ENCODE measurements at regions not wholly inside any gene's neighbourhood (a gene's known extent, or its start where the extent isn't known, plus 50 kb on each side); places are given as distances from the start of the nearest gene placed in this dataset.

DNA sequence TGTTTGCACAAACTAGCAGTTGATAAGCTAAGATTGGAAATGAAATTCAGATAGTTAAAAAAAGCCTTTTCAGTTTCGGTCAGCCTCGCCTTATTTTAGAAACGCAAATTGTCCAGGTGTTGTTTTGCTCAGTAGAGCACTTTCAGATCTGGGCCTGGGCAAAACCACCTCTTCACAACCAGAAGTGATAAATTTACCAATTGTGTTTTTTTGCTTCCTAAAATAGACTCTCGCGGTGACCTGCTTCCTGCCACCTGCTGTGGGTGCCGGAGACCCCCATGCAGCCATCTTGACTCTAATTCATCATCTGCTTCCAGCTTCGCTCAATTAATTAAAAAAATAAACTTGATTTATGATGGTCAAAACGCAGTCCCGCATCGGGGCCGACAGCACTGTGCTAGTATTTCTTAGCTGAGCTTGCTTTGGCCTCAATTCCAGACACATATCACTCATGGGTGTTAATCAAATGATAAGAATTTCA lies 335.6 kb downstream of the TMEM121 start:
- no peak for DNase-seq (ENCODE audit: low read depth)
- no peaks in the 10 kb centered on the region for H3K9me3 ChIP-seq (ENCODE audit: control insufficient read depth, low read length)

DNA sequence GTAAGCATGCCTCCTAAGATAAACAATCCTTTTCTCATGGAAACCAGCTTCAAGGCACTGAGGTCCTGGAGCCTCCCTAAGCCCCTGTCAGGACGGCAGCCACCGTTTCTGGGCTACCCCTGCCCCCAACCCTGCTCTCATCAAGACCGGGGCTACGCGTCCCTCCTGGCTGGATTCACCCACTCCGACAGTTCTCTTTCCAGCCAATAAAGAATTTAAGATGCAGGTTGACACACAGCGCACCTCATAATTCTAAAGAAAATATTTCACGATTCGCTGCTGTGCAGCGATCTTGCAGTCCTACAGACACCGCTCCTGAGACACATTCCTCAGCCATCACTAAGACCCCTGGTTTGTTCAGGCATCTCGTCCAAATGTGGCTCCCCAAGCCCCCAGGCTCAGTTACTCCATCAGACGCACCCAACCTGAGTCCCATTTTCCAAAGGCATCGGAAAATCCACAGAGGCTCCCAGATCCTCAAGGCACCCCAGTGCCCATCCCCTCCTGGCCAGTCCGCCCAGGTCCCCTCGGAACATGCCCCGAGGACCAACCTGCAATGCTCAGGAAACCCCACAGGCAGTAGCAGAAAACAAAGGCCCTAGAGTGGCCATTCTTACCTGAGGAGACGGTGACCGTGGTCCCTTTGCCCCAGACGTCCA lies 336.3 kb downstream of the TMEM121 start:
- no peaks in the 10 kb centered on the region for H3K9me3 ChIP-seq (ENCODE audit: control insufficient read depth, low read length)
- H3K4me3 ChIP-seq (ENCODE audit: low read length), result no peak overlapping the region
- H3K27me3 ChIP-seq (replicated peaks; ENCODE audit: control insufficient read depth, insufficient read depth, low read length), result no peaks in the 10 kb centered on the region
- H3K4me1 ChIP-seq (ENCODE audit: control insufficient read depth, insufficient read depth, low read length), result no peaks in the 10 kb centered on the region
- no peaks in the 10 kb centered on the region for H3K36me3 ChIP-seq (ENCODE audit: control insufficient read depth, insufficient read depth, low read length, severe bottlenecking)
- no peak for DNase-seq (ENCODE audit: low read depth)
- H3K9ac ChIP-seq (ENCODE audit: low read length), result no peak overlapping the region

More for the DNA sequence above, 335.6 kb downstream of the TMEM121 start:
- H3K4me3 ChIP-seq (ENCODE audit: low read length), result no peak overlapping the region
- no peaks in the 10 kb centered on the region for H3K36me3 ChIP-seq (ENCODE audit: control insufficient read depth, insufficient read depth, low read length, severe bottlenecking)
- H3K9ac ChIP-seq (ENCODE audit: low read length), result no peak overlapping the region
- no peaks in the 10 kb centered on the region for H3K4me1 ChIP-seq (ENCODE audit: control insufficient read depth, insufficient read depth, low read length)
- H3K27me3 ChIP-seq (replicated peaks; ENCODE audit: control insufficient read depth, insufficient read depth, low read length), result no peaks in the 10 kb centered on the region

DNA sequence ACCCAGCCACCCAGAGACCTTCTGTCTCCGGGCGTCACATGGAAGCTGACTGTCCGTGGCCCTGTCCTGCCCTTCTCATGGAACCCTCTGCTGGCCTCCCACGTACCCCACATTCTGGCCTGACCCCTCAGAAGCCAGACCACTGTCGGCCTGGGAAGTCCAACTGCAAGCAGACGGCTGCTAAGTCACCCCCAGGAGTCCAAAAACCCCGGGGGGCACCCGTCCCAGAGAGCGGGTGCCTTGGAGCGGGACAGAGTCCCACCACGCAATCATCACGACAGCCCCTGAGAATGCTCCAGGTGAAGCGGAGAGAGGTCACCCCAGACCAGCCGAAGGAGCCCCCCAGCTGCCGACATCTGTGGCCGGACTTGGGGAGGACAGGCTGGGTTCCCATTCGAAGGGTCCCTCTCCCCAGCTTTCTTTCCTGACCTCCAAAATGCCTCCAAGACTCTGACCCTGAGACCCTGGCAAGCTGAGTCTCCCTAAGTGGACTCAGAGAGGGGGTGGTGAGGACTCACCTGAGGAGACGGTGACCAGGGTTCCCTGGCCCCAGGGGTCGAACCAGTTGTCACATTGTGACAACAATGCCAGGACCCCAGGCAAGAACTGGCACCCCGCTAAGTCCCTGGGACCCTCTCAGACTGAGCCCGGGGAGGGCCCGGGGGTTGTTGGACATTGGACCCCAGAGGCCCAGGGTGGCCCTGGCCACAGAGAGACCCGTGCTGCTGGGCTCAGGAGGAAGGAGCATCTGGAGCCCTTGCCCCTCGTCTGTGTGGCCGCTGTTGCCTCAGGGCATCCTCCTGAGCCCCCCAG lies 337.1 kb downstream of the TMEM121 start:
- Histone ChIP-seq H3K4me1 (ENCODE audit: control insufficient read depth, insufficient read depth, low read length) (no peaks in the 10 kb centered on the region), H3K9ac (ENCODE audit: low read length) (no peak overlapping the region), H3K4me3 (ENCODE audit: low read length) (no peak overlapping the region), H3K27me3 (replicated peaks; ENCODE audit: control insufficient read depth, insufficient read depth, low read length) (no peaks in the 10 kb centered on the region), H3K9me3 (ENCODE audit: control insufficient read depth, low read length) (peaks cover 2% of the 10 kb centered on the region), H3K36me3 (ENCODE audit: control insufficient read depth, insufficient read depth, low read length, severe bottlenecking) (no peaks in the 10 kb centered on the region)
- no peak for DNase-seq (ENCODE audit: low read depth)

DNA sequence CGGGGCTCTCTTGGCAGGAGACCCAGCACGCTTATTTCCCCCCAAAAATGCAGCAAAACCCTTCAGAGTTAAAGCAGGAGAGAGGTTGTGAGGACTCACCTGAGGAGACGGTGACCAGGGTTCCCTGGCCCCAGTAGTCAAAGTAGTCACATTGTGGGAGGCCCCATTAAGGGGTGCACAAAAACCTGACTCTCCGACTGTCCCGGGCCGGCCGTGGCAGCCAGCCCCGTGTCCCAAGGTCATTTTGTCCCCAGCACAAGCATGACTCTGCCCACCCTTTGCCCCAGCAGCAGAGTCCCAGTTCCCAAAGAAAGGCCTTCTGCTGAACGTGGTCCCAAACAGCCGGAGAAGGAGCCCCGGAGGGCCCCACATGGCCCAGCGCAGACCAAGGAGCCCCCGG lies 337.7 kb downstream of the TMEM121 start:
- Histone ChIP-seq H3K4me1 (ENCODE audit: control insufficient read depth, insufficient read depth, low read length) (no peaks in the 10 kb centered on the region), H3K9ac (ENCODE audit: low read length) (no peak overlapping the region), H3K4me3 (ENCODE audit: low read length) (no peak overlapping the region), H3K27me3 (replicated peaks; ENCODE audit: control insufficient read depth, insufficient read depth, low read length) (no peaks in the 10 kb centered on the region), H3K9me3 (ENCODE audit: control insufficient read depth, low read length) (peaks cover 4% of the 10 kb centered on the region), H3K36me3 (ENCODE audit: control insufficient read depth, insufficient read depth, low read length, severe bottlenecking) (no peaks in the 10 kb centered on the region)
- DNase-seq (ENCODE audit: low read depth), result no peak

DNA sequence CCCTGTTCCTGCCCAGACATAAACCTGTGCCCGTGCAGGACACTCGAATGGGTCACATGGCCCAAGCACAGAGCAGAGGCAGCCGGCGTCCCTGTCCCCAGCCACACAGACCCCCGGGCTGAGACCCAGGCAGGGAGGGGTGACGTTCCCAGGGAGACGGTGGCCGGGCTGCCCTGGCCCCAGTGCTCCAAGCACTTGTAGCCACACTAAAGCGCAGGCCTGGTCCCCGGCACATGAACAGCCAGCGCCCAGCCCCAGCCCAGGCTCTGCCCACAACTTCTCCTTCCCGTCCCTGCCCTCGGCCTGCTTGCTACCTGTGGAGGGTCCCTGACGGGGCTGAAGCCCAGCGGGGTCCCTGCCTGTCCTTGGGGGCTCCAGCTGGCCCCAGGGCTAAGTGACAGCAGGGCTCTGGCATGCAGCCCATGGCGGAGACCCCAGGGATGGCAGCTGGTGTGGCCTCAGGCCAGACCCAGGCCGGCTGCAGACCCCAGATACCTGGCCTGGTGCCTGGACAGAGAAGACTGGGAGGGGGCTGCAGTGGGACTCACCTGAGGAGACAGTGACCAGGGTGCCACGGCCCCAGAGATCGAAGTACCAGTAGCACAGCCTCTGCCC lies 338.4 kb downstream of the TMEM121 start:
- peaks cover 4% of the 10 kb centered on the region for H3K9me3 ChIP-seq (ENCODE audit: control insufficient read depth, low read length)
- no peak for DNase-seq (ENCODE audit: low read depth)

DNA sequence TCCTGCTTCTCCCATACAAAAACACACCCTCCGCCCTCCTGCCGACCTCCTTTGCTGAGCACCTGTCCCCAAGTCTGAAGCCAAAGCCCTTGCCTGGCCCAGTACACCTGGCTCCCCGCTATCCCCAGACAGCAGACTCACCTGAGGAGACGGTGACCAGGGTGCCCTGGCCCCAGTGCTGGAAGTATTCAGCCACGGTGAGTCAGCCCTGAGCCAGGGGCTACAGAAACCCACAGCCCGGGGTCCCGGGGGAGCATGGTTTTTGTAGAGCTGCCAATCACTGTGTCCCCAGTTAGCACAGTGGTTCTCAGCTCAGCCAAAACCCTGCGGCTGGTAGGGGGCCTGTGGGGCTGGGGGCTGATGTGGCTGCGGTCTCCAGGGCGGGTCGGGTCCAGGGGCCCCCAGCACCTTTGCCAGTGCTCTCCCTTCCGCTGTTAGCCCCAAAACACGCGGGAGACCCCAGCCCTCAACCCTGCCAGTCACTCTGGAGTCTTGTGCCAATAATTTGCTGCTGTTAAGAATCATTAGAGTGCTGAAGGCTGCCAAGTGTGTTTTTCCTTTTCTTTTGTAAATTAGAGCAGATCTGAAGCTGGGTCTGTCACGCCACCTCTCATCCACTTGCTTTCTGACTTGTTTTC lies 339.0 kb downstream of the TMEM121 start:
- Histone ChIP-seq H3K27me3 (replicated peaks; ENCODE audit: control insufficient read depth, insufficient read depth, low read length) (no peaks in the 10 kb centered on the region), H3K36me3 (ENCODE audit: control insufficient read depth, insufficient read depth, low read length, severe bottlenecking) (no peaks in the 10 kb centered on the region), H3K9me3 (ENCODE audit: control insufficient read depth, low read length) (peaks cover 4% of the 10 kb centered on the region), H3K4me1 (ENCODE audit: control insufficient read depth, insufficient read depth, low read length) (no peaks in the 10 kb centered on the region), H3K4me3 (ENCODE audit: low read length) (no peak overlapping the region), H3K9ac (ENCODE audit: low read length) (no peak overlapping the region)
- no peak for DNase-seq (ENCODE audit: low read depth)

More for the DNA sequence above, 338.4 kb downstream of the TMEM121 start:
- no peaks in the 10 kb centered on the region for H3K36me3 ChIP-seq (ENCODE audit: control insufficient read depth, insufficient read depth, low read length, severe bottlenecking)
- no peaks in the 10 kb centered on the region for H3K27me3 ChIP-seq (replicated peaks; ENCODE audit: control insufficient read depth, insufficient read depth, low read length)
- no peak overlapping the region for H3K4me3 ChIP-seq (ENCODE audit: low read length)
- no peaks in the 10 kb centered on the region for H3K4me1 ChIP-seq (ENCODE audit: control insufficient read depth, insufficient read depth, low read length)
- H3K9ac ChIP-seq (ENCODE audit: low read length), result no peak overlapping the region

DNA sequence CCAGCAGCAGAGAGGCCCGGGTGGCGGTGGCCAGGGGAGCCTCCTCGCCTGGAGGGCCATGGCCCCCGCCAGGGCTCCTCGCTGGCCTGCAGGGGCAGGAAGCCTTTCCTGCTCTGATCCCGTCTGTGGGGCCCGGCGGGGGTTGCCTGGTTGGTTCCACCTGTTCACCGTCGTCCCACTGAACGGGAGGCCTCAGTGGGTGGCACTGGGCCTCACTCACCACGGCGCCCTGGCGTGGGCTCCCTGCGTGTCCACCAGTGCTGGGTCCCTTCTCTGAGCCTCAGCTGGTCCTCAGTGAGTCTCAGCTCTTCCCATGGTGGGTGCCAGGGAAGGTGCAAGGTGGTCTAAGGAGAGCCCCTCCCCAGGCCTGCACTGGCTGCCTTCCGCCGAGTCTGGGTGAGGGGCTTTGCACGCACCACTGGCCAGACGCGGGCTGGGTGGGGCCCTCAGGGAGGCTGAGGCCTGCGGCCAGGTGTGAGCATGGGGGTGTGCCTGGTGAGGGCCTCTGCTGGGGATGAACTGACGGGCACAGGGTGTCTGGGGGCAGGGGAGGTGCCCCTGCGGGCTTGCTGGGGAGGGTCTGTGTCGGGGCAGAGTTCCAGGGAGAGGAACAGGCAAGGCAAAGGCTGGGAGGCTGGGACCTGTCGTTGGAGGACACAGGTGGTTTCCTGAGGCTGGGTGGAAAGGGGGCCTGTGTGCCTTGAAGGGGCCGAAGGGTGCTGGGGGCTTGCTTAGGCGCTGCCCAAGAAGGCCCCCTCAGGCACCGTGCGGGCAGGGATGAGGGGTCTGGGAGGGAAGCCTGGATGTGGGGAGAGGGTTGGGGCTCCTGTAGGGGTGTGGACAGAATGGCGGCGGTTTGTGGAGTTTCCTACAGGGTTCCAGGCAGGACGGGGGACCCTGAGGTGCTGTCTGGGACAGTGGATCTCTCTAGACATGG lies 339.8 kb downstream of the TMEM121 start:
- H3K4me3 ChIP-seq (ENCODE audit: low read length), result no peak overlapping the region
- H3K27me3 ChIP-seq (replicated peaks; ENCODE audit: control insufficient read depth, insufficient read depth, low read length), result no peaks in the 10 kb centered on the region
- no peak for DNase-seq (ENCODE audit: low read depth)

DNA sequence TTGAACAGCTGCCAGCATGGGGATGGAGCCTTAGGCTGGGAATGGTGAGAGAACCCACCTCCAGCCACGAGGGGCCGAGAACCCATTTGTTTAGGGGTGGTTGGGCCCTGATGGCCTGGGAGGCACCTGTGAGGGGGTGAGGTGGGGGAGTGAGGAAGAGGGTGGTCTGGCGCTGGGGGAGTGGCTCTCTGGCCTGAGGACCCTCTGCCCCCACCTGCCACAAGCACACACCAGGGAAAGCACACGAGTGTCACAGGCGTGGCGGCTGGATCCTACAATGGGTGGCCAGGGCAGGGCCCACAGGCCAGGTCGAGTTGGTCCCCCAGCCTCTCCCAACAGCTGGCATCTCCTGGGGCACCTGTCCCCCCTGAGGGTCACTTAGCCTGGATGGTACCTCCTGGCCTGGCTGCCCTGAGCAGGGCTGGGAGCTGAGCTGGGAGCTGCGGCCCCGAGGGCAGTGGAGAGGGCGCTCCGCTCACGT lies 340.5 kb downstream of the TMEM121 start:
- H3K9me3 ChIP-seq (ENCODE audit: control insufficient read depth, low read length), result peaks cover 4% of the 10 kb centered on the region
- DNase-seq (ENCODE audit: low read depth), result no peak
- no peaks in the 10 kb centered on the region for H3K27me3 ChIP-seq (replicated peaks; ENCODE audit: control insufficient read depth, insufficient read depth, low read length)
- H3K4me1 ChIP-seq (ENCODE audit: control insufficient read depth, insufficient read depth, low read length), result no peaks in the 10 kb centered on the region
- H3K4me3 ChIP-seq (ENCODE audit: low read length), result no peak overlapping the region
- no peak overlapping the region for H3K9ac ChIP-seq (ENCODE audit: low read length)
- H3K36me3 ChIP-seq (ENCODE audit: control insufficient read depth, insufficient read depth, low read length, severe bottlenecking), result no peaks in the 10 kb centered on the region

More for the DNA sequence above, 339.8 kb downstream of the TMEM121 start:
- H3K9ac ChIP-seq (ENCODE audit: low read length), result no peak overlapping the region
- no peaks in the 10 kb centered on the region for H3K36me3 ChIP-seq (ENCODE audit: control insufficient read depth, insufficient read depth, low read length, severe bottlenecking)
- H3K9me3 ChIP-seq (ENCODE audit: control insufficient read depth, low read length), result peaks cover 4% of the 10 kb centered on the region
- no peaks in the 10 kb centered on the region for H3K4me1 ChIP-seq (ENCODE audit: control insufficient read depth, insufficient read depth, low read length)

DNA sequence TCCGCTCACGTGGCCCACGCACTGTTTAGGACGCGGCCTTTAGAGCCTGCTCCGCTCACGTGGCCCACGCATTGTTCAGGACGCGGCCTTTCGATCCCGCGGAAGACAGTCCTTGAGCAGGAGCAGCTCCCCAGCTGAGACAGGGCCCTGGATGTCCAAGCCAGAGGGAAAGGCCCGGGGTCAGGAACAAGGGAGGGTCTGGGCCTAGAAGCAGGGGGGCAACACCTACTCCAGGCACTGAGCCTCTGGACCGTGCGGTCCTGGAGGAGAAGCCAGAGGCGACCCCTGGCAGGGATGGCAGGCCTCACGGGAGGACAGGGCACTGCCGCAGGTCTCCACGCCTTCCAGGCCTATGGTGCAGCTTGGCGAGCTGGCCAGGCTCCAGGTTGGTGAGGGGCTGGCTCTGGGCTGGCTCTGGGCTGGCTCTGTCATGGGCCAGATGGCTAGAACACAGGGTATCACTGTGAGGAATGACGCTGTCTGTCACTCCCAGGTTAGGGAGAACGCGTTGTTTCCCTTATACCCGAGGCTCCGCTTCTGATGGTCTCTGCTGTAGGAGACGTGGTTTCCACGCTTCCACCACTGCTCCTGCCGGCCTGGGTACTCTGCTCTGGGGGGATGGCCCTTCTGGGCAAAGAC lies 341.7 kb downstream of the TMEM121 start:
- Histone ChIP-seq H3K4me1 (ENCODE audit: control insufficient read depth, insufficient read depth, low read length) (no peaks in the 10 kb centered on the region), H3K27me3 (replicated peaks; ENCODE audit: control insufficient read depth, insufficient read depth, low read length) (no peaks in the 10 kb centered on the region), H3K9me3 (ENCODE audit: control insufficient read depth, low read length) (peaks cover 4% of the 10 kb centered on the region), H3K9ac (ENCODE audit: low read length) (no peak overlapping the region), H3K36me3 (ENCODE audit: control insufficient read depth, insufficient read depth, low read length, severe bottlenecking) (no peaks in the 10 kb centered on the region), H3K4me3 (ENCODE audit: low read length) (no peak overlapping the region)
- no peak for DNase-seq (ENCODE audit: low read depth)

DNA sequence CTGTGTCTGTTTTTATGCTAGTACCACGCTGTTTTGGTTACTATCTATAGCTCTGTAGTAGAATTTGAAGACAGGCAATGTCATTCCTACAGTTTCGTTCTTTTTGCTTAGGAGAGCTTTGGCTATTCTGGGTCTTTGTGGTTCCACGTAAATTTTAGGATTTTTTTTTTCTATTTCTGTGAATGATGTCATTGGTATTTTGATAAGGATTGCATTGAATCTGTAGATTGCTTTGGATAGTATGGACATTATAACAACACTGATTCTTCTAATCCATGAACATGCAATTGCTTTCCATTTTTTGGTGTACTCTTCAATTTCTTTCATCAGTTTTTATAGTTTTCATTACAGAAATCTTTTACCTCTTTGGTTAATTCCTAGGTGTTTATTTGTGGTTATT lies 345.2 kb downstream of the TMEM121 start:
- H3K27me3 ChIP-seq (replicated peaks; ENCODE audit: control insufficient read depth, insufficient read depth, low read length), result no peaks in the 10 kb centered on the region
- no peak overlapping the region for H3K9ac ChIP-seq (ENCODE audit: low read length)
- H3K4me3 ChIP-seq (ENCODE audit: low read length), result no peak overlapping the region
- H3K36me3 ChIP-seq (ENCODE audit: control insufficient read depth, insufficient read depth, low read length, severe bottlenecking), result no peaks in the 10 kb centered on the region
- H3K4me1 ChIP-seq (ENCODE audit: control insufficient read depth, insufficient read depth, low read length), result no peaks in the 10 kb centered on the region
- H3K9me3 ChIP-seq (ENCODE audit: control insufficient read depth, low read length), result peaks cover 4% of the 10 kb centered on the region
- no peak for DNase-seq (ENCODE audit: low read depth)
